Breast epithelium (tissue), 4 donors: ENCODE measurements at regions not wholly inside any gene's neighbourhood (a gene's known extent, or its start where the extent isn't known, plus 50 kb on each side); places are given as distances from the start of the nearest gene placed in this dataset.

Experiments used
- DNase-seq, 2 donors: peaks; one replicate each; pipeline ENCODE4 v3.0.0-alpha.2; 2019; ENCODE audit warnings: low spot score in 2 of 2
- H3K27ac ChIP-seq, 2 donors: fragments of 200-600 bp; sonication (generic) in 1 of 2; one replicate each; pipeline ENCODE4 v1.5.1; 2016 to 2019; ENCODE audit warnings: mild to moderate bottlenecking in 1 of 2
- H3K27me3 ChIP-seq, 2 donors: fragments of 200-600 bp; sonication (generic) in 1 of 2; one replicate each; pipeline versions ENCODE4 v1.5.1 to v1.6.0; 2017 to 2019; ENCODE audit warnings: control low read depth in 1 of 2, mild to moderate bottlenecking in 1 of 2
- H3K36me3 ChIP-seq: fragments of 200-600 bp; one replicate; pipeline ENCODE4 v1.5.1; 2019
- H3K4me1 ChIP-seq, 2 donors: fragments of 200-600 bp; sonication (generic); one replicate each; pipeline ENCODE4 v1.5.1; 2016 to 2019; ENCODE audit warnings: control low read depth in 1 of 2
- H3K4me3 ChIP-seq, 3 donors: fragments of 200-600 bp; sonication (generic); 1 replicate in 2 of 3; 2 replicates in 1 of 3; pipeline ENCODE4 v1.5.1; 2016 to 2019; ENCODE audit warnings: mild to moderate bottlenecking in 3 of 3, moderate library complexity in 2 of 3
- H3K9me3 ChIP-seq, 2 donors: fragments of 200-600 bp; sonication (generic) in 1 of 2; one replicate each; pipeline ENCODE4 v1.5.1; 2016 to 2019; ENCODE audit warnings: control low read depth in 1 of 2
- CTCF ChIP-seq, 3 donors: fragments of 450-650 bp; IDR thresholded peaks; one replicate each; pipeline ENCODE4 v1.5.1; 2016 to 2017; ENCODE audit warnings: antibody characterized with exemption in 3 of 3, mild to moderate bottlenecking in 3 of 3, moderate library complexity in 3 of 3
- POLR2A ChIP-seq: fragments of 450-650 bp; IDR thresholded peaks from one replicate; pipeline ENCODE4 v1.6.1; 2016; ENCODE audit warnings: antibody characterized with exemption, mild to moderate bottlenecking, moderate library complexity
- POLR2AphosphoS5 ChIP-seq, 3 donors: sonication (generic); formaldehyde crosslinking; IDR thresholded peaks; one replicate each; pipeline ENCODE4 v1.6.1; 2017; ENCODE audit warnings: antibody characterized with exemption in 3 of 3
- intact Hi-C: fragments of 100-400 bp; cut with DNase I; formaldehyde crosslinking; loops from one replicate; pipeline ENCODE4 v1.15.1; 2023; ENCODE audit warnings: low total_unique reads

GRCh38 chr7:47658886-47659635, 77.2 kb upstream of the TNS3 start:
- intact Hi-C loops = no loop called here
- DNase-seq = no peak
- Histone ChIP-seq H3K9me3 (no peaks in the 10 kb centered on the region), H3K27ac (no peak overlapping the region), H3K4me1 (no peaks in the 10 kb centered on the region), H3K27me3 (no peaks in the 10 kb centered on the region), H3K36me3 (no peaks in the 10 kb centered on the region), H3K4me3 (no peak overlapping the region)
- no peak for TF ChIP-seq POLR2AphosphoS5 (IDR thresholded peaks at IDR 0.05)
- TF ChIP-seq POLR2A = no peak
- no peak for TF ChIP-seq CTCF (IDR thresholded peaks at IDR 0.05)

GRCh38 chr7:47657126-47657525, 75.2 kb upstream of the TNS3 start:
- no peak for TF ChIP-seq POLR2AphosphoS5 (IDR thresholded peaks at IDR 0.05)
- TF ChIP-seq CTCF (IDR thresholded peaks at IDR 0.05) = no peak
- no peak for TF ChIP-seq POLR2A
- H3K4me1 ChIP-seq = no peaks in the 10 kb centered on the region
- DNase-seq = no peak
- H3K4me3 ChIP-seq = no peak overlapping the region
- no peaks in the 10 kb centered on the region for H3K9me3 ChIP-seq
- no peaks in the 10 kb centered on the region for H3K36me3 ChIP-seq
- H3K27ac ChIP-seq = no peak overlapping the region
- intact Hi-C loops = no loop called here
- H3K27me3 ChIP-seq = no peaks in the 10 kb centered on the region

GRCh38 chr7:47654672-47655298, 72.9 kb upstream of the TNS3 start:
- intact Hi-C loops = no loop called here
- H3K36me3 ChIP-seq = no peaks in the 10 kb centered on the region
- TF ChIP-seq POLR2A (no peak), POLR2AphosphoS5 (IDR thresholded peaks at IDR 0.05) (no peak)
- H3K4me3 ChIP-seq = no peak overlapping the region
- no peaks in the 10 kb centered on the region for H3K4me1 ChIP-seq
- DNase-seq = no peak
- H3K27me3 ChIP-seq = no peaks in the 10 kb centered on the region
- H3K27ac ChIP-seq = no peak overlapping the region
- no peaks in the 10 kb centered on the region for H3K9me3 ChIP-seq

DNA sequence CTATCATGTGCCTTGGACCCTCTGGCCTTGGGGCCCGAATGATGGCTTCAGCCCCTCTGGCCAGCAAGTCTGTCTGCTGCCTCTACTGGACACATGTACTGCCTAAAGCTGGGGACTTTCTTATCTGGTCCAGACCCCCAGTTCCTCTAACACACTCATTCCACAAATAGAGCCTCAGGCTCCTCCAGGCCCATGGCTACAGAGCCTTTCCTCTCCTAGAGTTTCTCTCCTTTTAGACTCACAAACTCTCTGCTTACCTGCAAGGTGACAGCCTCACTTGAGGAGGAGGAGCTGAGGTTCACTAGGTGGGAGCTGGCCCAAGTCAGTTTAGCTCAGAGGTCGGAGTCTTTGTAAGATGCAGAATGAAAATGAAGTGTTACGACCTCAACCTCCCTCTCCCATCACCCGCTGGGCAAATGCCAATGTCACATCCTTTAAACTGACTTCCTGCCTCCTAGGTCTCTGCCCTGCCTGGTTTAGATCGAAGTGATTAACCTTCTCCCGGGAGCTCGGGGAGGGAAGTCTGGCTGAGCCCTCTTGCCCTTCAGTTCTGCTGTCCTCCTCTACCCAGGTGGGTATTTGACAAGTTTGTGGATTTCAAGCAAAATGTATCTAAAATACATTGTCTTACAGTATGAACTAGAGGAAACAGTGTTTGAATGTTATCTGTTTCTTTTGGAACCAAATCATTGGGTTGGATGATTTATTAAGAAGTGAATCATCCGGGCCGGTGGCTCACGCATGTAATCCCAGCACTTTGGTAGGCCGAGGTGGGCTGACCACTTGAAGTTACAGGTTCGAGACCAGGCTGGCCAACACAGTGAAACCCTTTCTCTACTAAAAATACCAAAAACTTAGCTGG, 71.9 kb upstream of the TNS3 start:
- Histone ChIP-seq H3K27me3 (no peaks in the 10 kb centered on the region), H3K4me1 (no peaks in the 10 kb centered on the region), H3K4me3 (no peak overlapping the region), H3K36me3 (no peaks in the 10 kb centered on the region), H3K9me3 (no peaks in the 10 kb centered on the region), H3K27ac (no peak overlapping the region)
- no peak for DNase-seq
- intact Hi-C loops = no loop called here
- TF ChIP-seq POLR2AphosphoS5 (IDR thresholded peaks at IDR 0.05) = no peak
- no peak for TF ChIP-seq POLR2A
- TF ChIP-seq CTCF (IDR thresholded peaks at IDR 0.05) = no peak

GRCh38 chr7:47652591-47652990, 70.7 kb upstream of the TNS3 start:
- H3K4me1 ChIP-seq = no peaks in the 10 kb centered on the region
- DNase-seq = no peak
- H3K27ac ChIP-seq = no peak overlapping the region
- no peaks in the 10 kb centered on the region for H3K36me3 ChIP-seq
- intact Hi-C loops = no loop called here
- no peaks in the 10 kb centered on the region for H3K27me3 ChIP-seq
- TF ChIP-seq POLR2AphosphoS5 (IDR thresholded peaks at IDR 0.05) = no peak
- TF ChIP-seq CTCF (IDR thresholded peaks at IDR 0.05) = no peak
- TF ChIP-seq POLR2A = no peak
- no peaks in the 10 kb centered on the region for H3K9me3 ChIP-seq
- no peak overlapping the region for H3K4me3 ChIP-seq
